IgD-negative memory B cell (primary cell): ENCODE measurements at regions not wholly inside any gene's neighbourhood (a gene's known extent, or its start where the extent isn't known, plus 50 kb on each side); places are given as distances from the start of the nearest gene placed in this dataset.
A peak's percentile ranks its signal among the peaks of the same experiment; 100 is the strongest.

ENCODE experiments used
- H3K27ac Mint-ChIP-seq, 3 donors: one replicate each; pipeline ENCODE4 v1.8.0; 2020 to 2022; ENCODE audit warnings: mild to moderate bottlenecking in 3 of 3, mixed read lengths in 3 of 3, moderate library complexity in 1 of 3
- H3K27me3 Mint-ChIP-seq: one replicate; pipeline ENCODE4 v1.8.0; 2021; ENCODE audit warnings: mixed read lengths
- H3K36me3 Mint-ChIP-seq: one replicate; pipeline ENCODE4 v1.8.0; 2020; ENCODE audit warnings: mild to moderate bottlenecking, mixed read lengths
- H3K4me1 Mint-ChIP-seq, 3 donors: one replicate each; pipeline ENCODE4 v1.8.0; 2020 to 2022; ENCODE audit warnings: mixed read lengths in 3 of 3, mild to moderate bottlenecking in 1 of 3
- H3K4me3 Mint-ChIP-seq, 4 donors: one replicate each; pipeline ENCODE4 v1.8.0; 2020 to 2022; ENCODE audit warnings: mild to moderate bottlenecking in 4 of 4, mixed read lengths in 4 of 4, moderate library complexity in 3 of 4
- H3K9me3 Mint-ChIP-seq, 3 donors: one replicate each; pipeline ENCODE4 v1.8.0; 2020 to 2021; ENCODE audit warnings: mixed read lengths in 3 of 3, mild to moderate bottlenecking in 1 of 3

- H3K36me3 Mint-ChIP-seq = no peaks in the 10 kb centered on the region
- H3K4me3 Mint-ChIP-seq = no peak overlapping the region
- no peak overlapping the region for H3K27ac Mint-ChIP-seq
- peaks cover 6% of the 10 kb centered on the region for H3K27me3 Mint-ChIP-seq
- H3K9me3 Mint-ChIP-seq = peaks cover 0 to 2% (median 0%) of the 10 kb centered on the region in 3 donors
- peaks cover 2 to 6% (median 2%) of the 10 kb centered on the region in 3 donors for H3K4me1 Mint-ChIP-seq
These were observed 181.8 kb downstream of the FOXA2 start for GRCh38 chr20:22402550-22402949.

GRCh38 chr20:22400440-22400839, 183.9 kb downstream of the FOXA2 start:
- Mint-ChIP-seq H3K27me3 (peaks cover 5% of the 10 kb centered on the region), H3K4me3 (no peak overlapping the region), H3K36me3 (no peaks in the 10 kb centered on the region), H3K9me3 (peaks cover 0 to 2% (median 0%) of the 10 kb centered on the region in 3 donors), H3K4me1 (peaks cover 2 to 6% (median 2%) of the 10 kb centered on the region in 3 donors), H3K27ac (no peak overlapping the region)

GRCh38 chr20:22394583-22394982, 189.8 kb downstream of the FOXA2 start:
- H3K9me3 Mint-ChIP-seq = no peaks in the 10 kb centered on the region
- H3K4me3 Mint-ChIP-seq = no peak overlapping the region
- H3K36me3 Mint-ChIP-seq = no peaks in the 10 kb centered on the region
- no peak overlapping the region for H3K27ac Mint-ChIP-seq
- H3K27me3 Mint-ChIP-seq = no peaks in the 10 kb centered on the region
- H3K4me1 Mint-ChIP-seq = no peaks in the 10 kb centered on the region

GRCh38 chr20:22390543-22390903, 193.8 kb downstream of the FOXA2 start:
- peaks cover 0 to 6% (median 0%) of the 10 kb centered on the region in 3 donors for H3K4me1 Mint-ChIP-seq
- H3K36me3 Mint-ChIP-seq = no peaks in the 10 kb centered on the region
- no peak overlapping the region for H3K27ac Mint-ChIP-seq
- no peaks in the 10 kb centered on the region for H3K9me3 Mint-ChIP-seq
- H3K4me3 Mint-ChIP-seq = no peak overlapping the region
- H3K27me3 Mint-ChIP-seq = no peaks in the 10 kb centered on the region

GRCh38 chr20:22389836-22390542, 194.4 kb downstream of the FOXA2 start:
- Mint-ChIP-seq H3K27me3 (no peaks in the 10 kb centered on the region), H3K4me1 (peaks cover 0 to 6% (median 0%) of the 10 kb centered on the region in 3 donors), H3K27ac (no peak overlapping the region), H3K4me3 (no peak overlapping the region), H3K36me3 (no peaks in the 10 kb centered on the region), H3K9me3 (no peaks in the 10 kb centered on the region)

- H3K27me3 Mint-ChIP-seq = peaks cover 1% of the 10 kb centered on the region
- peaks cover 0 to 6% (median 6%) of the 10 kb centered on the region in 3 donors for H3K4me1 Mint-ChIP-seq
- no peaks in the 10 kb centered on the region for H3K36me3 Mint-ChIP-seq
- H3K4me3 Mint-ChIP-seq = no peak overlapping the region
- H3K27ac Mint-ChIP-seq = no peak overlapping the region
- H3K9me3 Mint-ChIP-seq = no peaks in the 10 kb centered on the region
These were observed 196.9 kb downstream of the FOXA2 start for GRCh38 chr20:22387452-22387851.

- peaks cover 1% of the 10 kb centered on the region for H3K27me3 Mint-ChIP-seq
- H3K4me3 Mint-ChIP-seq = no peak overlapping the region
- peaks cover 0 to 6% (median 6%) of the 10 kb centered on the region in 3 donors for H3K4me1 Mint-ChIP-seq
- H3K36me3 Mint-ChIP-seq = no peaks in the 10 kb centered on the region
- H3K9me3 Mint-ChIP-seq = no peaks in the 10 kb centered on the region
- no peak overlapping the region for H3K27ac Mint-ChIP-seq
These were observed 198.1 kb downstream of the FOXA2 start for GRCh38 chr20:22386306-22386623.

- H3K27ac Mint-ChIP-seq = no peak overlapping the region
- H3K36me3 Mint-ChIP-seq = no peaks in the 10 kb centered on the region
- H3K27me3 Mint-ChIP-seq = peaks cover 1% of the 10 kb centered on the region
- no peak overlapping the region for H3K4me3 Mint-ChIP-seq
- no peaks in the 10 kb centered on the region for H3K9me3 Mint-ChIP-seq
- H3K4me1 Mint-ChIP-seq = peaks cover 0 to 6% (median 6%) of the 10 kb centered on the region in 3 donors
These were observed 198.6 kb downstream of the FOXA2 start for GRCh38 chr20:22385602-22386305.

GRCh38 chr20:22384978-22385377, 199.4 kb downstream of the FOXA2 start:
- Mint-ChIP-seq H3K4me3 (no peak overlapping the region), H3K4me1 (peaks cover 0 to 6% (median 6%) of the 10 kb centered on the region in 3 donors), H3K27ac (no peak overlapping the region), H3K9me3 (no peaks in the 10 kb centered on the region), H3K36me3 (no peaks in the 10 kb centered on the region), H3K27me3 (peaks cover 1% of the 10 kb centered on the region)

- no peak overlapping the region for H3K27ac Mint-ChIP-seq
- peak overlapping the region in 1 of 4 donors; percentile 28 for H3K4me3 Mint-ChIP-seq
- H3K27me3 Mint-ChIP-seq = peaks cover 1% of the 10 kb centered on the region
These were observed 201.2 kb downstream of the FOXA2 start for GRCh38 chr20:22383156-22383555.

GRCh38 chr20:22382742-22383141, 201.6 kb downstream of the FOXA2 start:
- Mint-ChIP-seq H3K27me3 (peaks cover 1% of the 10 kb centered on the region), H3K27ac (no peak overlapping the region), H3K36me3 (no peaks in the 10 kb centered on the region), H3K9me3 (no peaks in the 10 kb centered on the region), H3K4me1 (peaks cover 0 to 6% (median 5%) of the 10 kb centered on the region in 3 donors), H3K4me3 (peak overlapping the region in 1 of 4 donors; percentile 28)

More at GRCh38 chr20:22383156-22383555, 201.2 kb downstream of the FOXA2 start:
- no peaks in the 10 kb centered on the region for H3K9me3 Mint-ChIP-seq
- H3K36me3 Mint-ChIP-seq = no peaks in the 10 kb centered on the region
- peaks cover 0 to 6% (median 6%) of the 10 kb centered on the region in 3 donors for H3K4me1 Mint-ChIP-seq

- Mint-ChIP-seq H3K4me3 (no peak overlapping the region), H3K36me3 (no peaks in the 10 kb centered on the region), H3K9me3 (no peaks in the 10 kb centered on the region), H3K4me1 (peaks cover 0 to 6% (median 0%) of the 10 kb centered on the region in 3 donors), H3K27me3 (peaks cover 1% of the 10 kb centered on the region), H3K27ac (no peak overlapping the region)
These were observed 202.5 kb downstream of the FOXA2 start for GRCh38 chr20:22381812-22382416.

- Mint-ChIP-seq H3K4me1 (peaks cover 0 to 6% (median 0%) of the 10 kb centered on the region in 3 donors), H3K4me3 (no peak overlapping the region), H3K36me3 (no peaks in the 10 kb centered on the region), H3K9me3 (no peaks in the 10 kb centered on the region), H3K27me3 (peaks cover 1% of the 10 kb centered on the region), H3K27ac (no peak overlapping the region)
These were observed 204.9 kb downstream of the FOXA2 start for GRCh38 chr20:22379472-22379871.

GRCh38 chr20:22374678-22375590, 209.4 kb downstream of the FOXA2 start:
- H3K4me3 Mint-ChIP-seq = no peak overlapping the region
- no peaks in the 10 kb centered on the region for H3K27me3 Mint-ChIP-seq
- H3K27ac Mint-ChIP-seq = no peak overlapping the region
- H3K9me3 Mint-ChIP-seq = no peaks in the 10 kb centered on the region
- H3K4me1 Mint-ChIP-seq = peaks cover 8 to 16% (median 15%) of the 10 kb centered on the region in 3 donors
- peaks cover 1% of the 10 kb centered on the region for H3K36me3 Mint-ChIP-seq

GRCh38 chr20:22374066-22374465, 210.3 kb downstream of the FOXA2 start:
- Mint-ChIP-seq H3K27ac (no peak overlapping the region), H3K36me3 (peaks cover 1% of the 10 kb centered on the region), H3K4me1 (peaks cover 15 to 23% (median 22%) of the 10 kb centered on the region in 3 donors), H3K4me3 (no peak overlapping the region), H3K9me3 (no peaks in the 10 kb centered on the region), H3K27me3 (no peaks in the 10 kb centered on the region)
